H1 (cell line): ENCODE measurements at regions not wholly inside any gene's neighbourhood (a gene's known extent, or its start where the extent isn't known, plus 50 kb on each side); places are given as distances from the start of the nearest gene placed in this dataset.

ENCODE experiments used
- CTCF ChIA-PET: fragments of 300-600 bp; sonication (Branson Sonifier 250); formaldehyde crosslinking; loops from one replicate; lab custom pipeline; 2021; ENCODE audit not compliant: partially characterized antibody; lab: Charles Lee
- POLR2A ChIA-PET: fragments of 300-600 bp; sonication (Branson Sonifier 250); formaldehyde crosslinking; loops from one replicate; lab custom pipeline; 2021; ENCODE audit warnings: inconsistent platforms; ENCODE audit not compliant: partially characterized antibody; lab: Charles Lee
- DNase-seq, 2 experiments: peaks; one replicate each; pipeline versions ENCODE4 v3.0.0 to v3.0.0-alpha.2; 2010 to 2022; ENCODE audit warnings: low spot score in 2 of 2, low read depth in 1 of 2, mixed read lengths in 1 of 2
- FAIRE-seq: peaks from 2 replicates; lab custom pipeline; 2011; peaks lifted over from hg19 to GRCh38; lab: Jason Lieb, UNC
- H2AFZ ChIP-seq: 2 replicates; pipeline ENCODE4 v1.8.1; 2012; ENCODE audit warnings: low read length, inconsistent platforms
- H2AK5ac ChIP-seq: 2 replicates; pipeline ENCODE4 v1.6.1; 2013; ENCODE audit warnings: low read depth, low read length
- H2BK120ac ChIP-seq: replicated peaks from 2 replicates; pipeline ENCODE3; 2013; ENCODE audit warnings: low read depth, low read length, inconsistent platforms
- H2BK12ac ChIP-seq: 2 replicates; pipeline ENCODE4 v1.6.1; 2013; ENCODE audit warnings: low read depth, low read length
- H2BK15ac ChIP-seq: 2 replicates; pipeline ENCODE4 v1.6.1; 2013; ENCODE audit warnings: low read length
- H2BK20ac ChIP-seq: 2 replicates; pipeline ENCODE4 v1.6.1; 2013; ENCODE audit warnings: low read length
- H2BK5ac ChIP-seq: 2 replicates; pipeline ENCODE4 v1.6.1; 2013; ENCODE audit warnings: low read depth, low read length
- H3K14ac ChIP-seq: 2 replicates; pipeline ENCODE4 v1.6.1; 2013; ENCODE audit warnings: inconsistent platforms; ENCODE audit not compliant: insufficient read length
- H3K18ac ChIP-seq: 2 replicates; pipeline ENCODE4 v1.6.1; 2013; ENCODE audit warnings: low read length; ENCODE audit errors: extremely low read depth
- H3K23ac ChIP-seq: 2 replicates; pipeline ENCODE4 v1.6.1; 2013; ENCODE audit warnings: inconsistent platforms; ENCODE audit not compliant: insufficient read length
- H3K23me2 ChIP-seq: 2 replicates; pipeline ENCODE4 v1.6.1; 2013; ENCODE audit warnings: low read depth, low read length
- H3K27ac ChIP-seq: 2 replicates; pipeline ENCODE4 v1.6.1; 2011; ENCODE audit warnings: low read depth, low read length, inconsistent platforms
- H3K27me3 ChIP-seq, 4 experiments: replicated peaks in 1 of 4; 1 replicate in 1 of 4; 2 replicates in 3 of 4; pipeline versions ENCODE4 v1.6.1 to v1.8.1; 2011 to 2013; ENCODE audit warnings: low read length in 3 of 4, mild to moderate bottlenecking in 3 of 4, inconsistent platforms in 2 of 4, mixed read lengths in 2 of 4, moderate library complexity in 1 of 4; ENCODE audit not compliant: control insufficient read depth in 3 of 4, insufficient read depth in 3 of 4; ENCODE audit errors: extremely low read depth in 1 of 4
- H3K36me3 ChIP-seq, 4 experiments: 2 replicates each; pipeline versions ENCODE4 v1.6.1 to v1.8.1; 2011 to 2013; ENCODE audit warnings: mild to moderate bottlenecking in 4 of 4, low read length in 3 of 4, moderate library complexity in 2 of 4, control low read depth in 1 of 4, inconsistent platforms in 1 of 4; ENCODE audit not compliant: insufficient read depth in 4 of 4, control insufficient read depth in 2 of 4
- H3K4ac ChIP-seq: replicated peaks from 2 replicates; pipeline ENCODE3; 2013; ENCODE audit warnings: low read length, low read depth, mixed read lengths, inconsistent platforms; ENCODE audit not compliant: insufficient read length
- H3K4me1 ChIP-seq, 4 experiments: replicated peaks in 1 of 4; 1 replicate in 1 of 4; 2 replicates in 3 of 4; pipeline versions ENCODE4 v1.6.1 to v1.8.1; 2011 to 2013; ENCODE audit warnings: low read length in 3 of 4, inconsistent platforms in 2 of 4, mixed read lengths in 1 of 4; ENCODE audit not compliant: insufficient read depth in 4 of 4, control insufficient read depth in 3 of 4
- H3K4me2 ChIP-seq, 2 experiments: 2 replicates each; pipeline versions ENCODE4 v1.6.1 to v1.8.1; 2011 to 2013; ENCODE audit warnings: low read depth in 2 of 2, low read length in 2 of 2, control low read depth in 1 of 2, inconsistent platforms in 1 of 2, mild to moderate bottlenecking in 1 of 2; ENCODE audit not compliant: insufficient read depth in 1 of 2
- H3K4me3 ChIP-seq, 4 experiments: fragments of 200-600, 300-600 bp in 1 of 4; sonication (generic), shearing (Covaris generic), sonication (Bioruptor Twin) in 1 of 4; 2 replicates each; pipeline versions ENCODE4 v1.5.1 to v1.8.1; 2011 to 2016; ENCODE audit warnings: low read length in 4 of 4, low read depth in 3 of 4, control low read depth in 2 of 4, inconsistent platforms in 2 of 4, mild to moderate bottlenecking in 2 of 4, mixed read lengths in 1 of 4, moderate library complexity in 1 of 4; ENCODE audit not compliant: insufficient read depth in 2 of 4; ENCODE audit errors: extremely low read depth in 1 of 4
- H3K56ac ChIP-seq: replicated peaks from 2 replicates; pipeline ENCODE3; 2013; ENCODE audit warnings: low read depth, mild to moderate bottlenecking, mixed read lengths, low read length, inconsistent platforms; ENCODE audit not compliant: insufficient read length
- H3K79me1 ChIP-seq: 2 replicates; pipeline ENCODE4 v1.6.1; 2013; ENCODE audit warnings: low read depth, low read length, control low read depth
- H3K79me2 ChIP-seq, 2 experiments: 2 replicates each; pipeline versions ENCODE4 v1.6.1 to v1.8.1; 2012 to 2013; ENCODE audit warnings: low read length in 2 of 2, mild to moderate bottlenecking in 2 of 2, inconsistent platforms in 1 of 2; ENCODE audit not compliant: insufficient read depth in 2 of 2, control insufficient read depth in 1 of 2
- H3K9ac ChIP-seq, 4 experiments: replicated peaks in 1 of 4; 1 replicate in 1 of 4; 2 replicates in 3 of 4; pipeline versions ENCODE4 v1.6.1 to v1.8.1; 2011 to 2013; ENCODE audit warnings: low read depth in 3 of 4, low read length in 3 of 4, control low read depth in 2 of 4, mild to moderate bottlenecking in 2 of 4, moderate library complexity in 2 of 4, inconsistent platforms in 1 of 4; ENCODE audit errors: extremely low read depth in 1 of 4
- H3K9me3 ChIP-seq, 2 experiments: 2 replicates each; pipeline versions ENCODE4 v1.6.1 to v1.8.1; 2012 to 2013; ENCODE audit warnings: mild to moderate bottlenecking in 2 of 2, moderate library complexity in 2 of 2, control low read depth in 1 of 2, inconsistent platforms in 1 of 2, low read depth in 1 of 2, low read length in 1 of 2, mixed read lengths in 1 of 2; ENCODE audit not compliant: insufficient read depth in 2 of 2
- H4K20me1 ChIP-seq, 2 experiments: replicated peaks in 1 of 2; 2 replicates each; pipeline versions ENCODE3 to v1.8.1; 2011 to 2013; ENCODE audit warnings: inconsistent platforms in 2 of 2, low read length in 2 of 2, mild to moderate bottlenecking in 1 of 2; ENCODE audit not compliant: insufficient read depth in 2 of 2, control insufficient read depth in 1 of 2
- H4K5ac ChIP-seq: 2 replicates; pipeline ENCODE4 v1.6.1; 2013; ENCODE audit warnings: low read length, low read depth, mixed read lengths, inconsistent platforms; ENCODE audit not compliant: insufficient read length
- H4K8ac ChIP-seq: 2 replicates; pipeline ENCODE4 v1.8.0; 2013; ENCODE audit warnings: mild to moderate bottlenecking, moderate library complexity, low read length, inconsistent platforms; ENCODE audit not compliant: insufficient read depth; ENCODE audit errors: extremely low read depth
- H4K91ac ChIP-seq: replicated peaks from 2 replicates; pipeline ENCODE3; 2013; ENCODE audit warnings: low read length, mixed read lengths, inconsistent platforms; ENCODE audit not compliant: insufficient read length
- JUND ChIP-seq: IDR thresholded peaks from 2 replicates; pipeline ENCODE4 v1.6.1; 2011; ENCODE audit warnings: mild to moderate bottlenecking, improper control_type of control experiment, low read length
- NRF1 ChIP-seq: IDR thresholded peaks from 2 replicates; pipeline ENCODE4 v1.6.1; 2011; ENCODE audit warnings: mild to moderate bottlenecking, low read depth, low read length, improper control_type of control experiment
- RXRA ChIP-seq: IDR thresholded peaks from 2 replicates; pipeline ENCODE4 v1.6.1; 2011; ENCODE audit warnings: low read depth, mild to moderate bottlenecking, low read length, moderate library complexity; ENCODE audit not compliant: insufficient read depth
- TCF12 ChIP-seq: IDR thresholded peaks from 2 replicates; pipeline ENCODE4 v1.6.1; 2011; ENCODE audit warnings: low read depth, mild to moderate bottlenecking, low read length
- WGBS, 2 experiments: shearing (Covaris generic) in 1 of 2; methylation state at CpG; one replicate each; pipeline versions ENCODE4 v1.1.6 to v1.1.7; 2013 to 2015; ENCODE audit warnings: low lambda C conversion rate in 2 of 2, mixed read lengths in 2 of 2, inconsistent platforms in 1 of 2, low coverage in 1 of 2, missing lambda C conversion rate in 1 of 2; ENCODE audit not compliant: insufficient replicate concordance in 2 of 2, insufficient coverage in 1 of 2, insufficient read length in 1 of 2; ENCODE audit errors: extremely low coverage in 1 of 2, missing lambda C conversion rate in 1 of 2; 5-methylcytosine and 5-hydroxymethylcytosine counted together

DNA sequence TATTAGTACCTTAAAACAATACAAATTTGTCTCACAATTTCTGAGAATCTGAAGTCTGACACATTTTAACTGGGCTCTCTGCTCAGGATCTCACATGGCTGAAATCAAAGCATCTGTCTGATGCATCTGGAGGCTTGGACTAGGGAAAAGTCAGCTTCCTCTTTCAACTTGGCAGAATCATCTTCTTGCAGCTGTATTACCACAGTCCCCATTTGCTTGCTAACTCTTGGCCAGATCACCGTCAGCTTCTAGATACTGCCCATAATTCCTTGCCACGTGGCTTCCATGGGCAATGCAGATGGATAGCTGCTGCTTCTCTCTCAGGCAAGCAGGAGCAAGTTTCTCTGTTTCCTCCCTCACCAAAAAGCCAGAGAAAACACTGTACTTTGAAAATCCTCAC is 1106.4 kb upstream of the CITED2 start:
- POLR2A ChIA-PET: no interaction called here
- Histone ChIP-seq H3K9ac (no peak overlapping the region), H4K5ac (no peak overlapping the region), H3K4me1 (0 out of 7 replicates have a peak, but pooled peaks cover 0 to 3% (median 0%) of the 10 kb centered on the region in 4 experiments), H2AK5ac (no peak overlapping the region), H3K14ac (no peak overlapping the region), H3K4me2 (no peak overlapping the region), H2BK120ac (no peak overlapping the region), H3K36me3 (no peaks in the 10 kb centered on the region), H3K4me3 (no peak overlapping the region), H3K23ac (no peak overlapping the region), H2BK15ac (no peak overlapping the region), H2AFZ (no peak overlapping the region), H4K20me1 (no peaks in the 10 kb centered on the region)
- TF ChIP-seq JUND (no peak), RXRA (no peak), TCF12 (no peak), NRF1 (no peak)
- TF ChIP-seq, all 59 proteins: peak for 0
- FAIRE-seq (no peak), DNase-seq (no peak)
- Histone ChIP-seq H2BK5ac (no peak overlapping the region), H2BK12ac (no peak overlapping the region), H3K18ac (no peak overlapping the region), H3K9me3 (no peaks in the 10 kb centered on the region), H3K23me2 (no peaks in the 10 kb centered on the region), H4K91ac (no peak overlapping the region), H3K56ac (no peak overlapping the region), H3K27me3 (no peaks in the 10 kb centered on the region), H2BK20ac (no peak overlapping the region), H4K8ac (no peak overlapping the region), H3K79me1 (no peaks in the 10 kb centered on the region), H3K79me2 (no peaks in the 10 kb centered on the region), H3K4ac (no peak overlapping the region), H3K27ac (no peak overlapping the region)
- CTCF ChIA-PET: no interaction called here
- 100% methylated on average over 2 of the region's 2 CpGs; no CpG with 5 or more reads in 1 of the 2 experiments for WGBS, 2 experiments
